ENCODE measurements at regions not wholly inside any gene's neighbourhood (a gene's known extent, or its start where the extent isn't known, plus 50 kb on each side); places are given as distances from the start of the nearest gene placed in this dataset.
"Not testable (repeated sequence)": the region's sequence is repeated elsewhere in the genome, so short reads cannot be mapped to it uniquely, and the experiment has no call there.

- Histone ChIP-seq H3K36me3 (ENCODE audit: control insufficient read depth, insufficient read depth, low read length) (no peaks in the 10 kb centered on the region), H3K4me1 (ENCODE audit: control insufficient read depth, insufficient read depth, low read length) (no peaks in the 10 kb centered on the region), H3K27me3 (ENCODE audit: control insufficient read depth, insufficient read depth, low read length) (no peaks in the 10 kb centered on the region), H3K4me3 (ENCODE audit: low read length) (no peak overlapping the region), H3K27ac (ENCODE audit: low read depth, low read length) (no peak overlapping the region), H3K9ac (ENCODE audit: low read length) (no peak overlapping the region)
Measured at GRCh38 chr5:83889971-83890745, 169.5 kb upstream of the HAPLN1 start.

GRCh38 chr5:83877911-83878706 is 157.5 kb upstream of the HAPLN1 start:
- Histone ChIP-seq H3K9ac (ENCODE audit: low read length) (no peak overlapping the region), H3K4me1 (ENCODE audit: control insufficient read depth, insufficient read depth, low read length) (no peaks in the 10 kb centered on the region), H3K4me3 (ENCODE audit: low read length) (no peak overlapping the region), H3K27me3 (ENCODE audit: control insufficient read depth, insufficient read depth, low read length) (no peaks in the 10 kb centered on the region), H3K36me3 (ENCODE audit: control insufficient read depth, insufficient read depth, low read length) (no peaks in the 10 kb centered on the region), H3K27ac (ENCODE audit: low read depth, low read length) (no peak overlapping the region)

GRCh38 chr5:83871533-83872395 is 151.1 kb upstream of the HAPLN1 start:
- Histone ChIP-seq H3K27me3 (ENCODE audit: control insufficient read depth, insufficient read depth, low read length) (no peaks in the 10 kb centered on the region), H3K27ac (ENCODE audit: low read depth, low read length) (no peak overlapping the region), H3K36me3 (ENCODE audit: control insufficient read depth, insufficient read depth, low read length) (no peaks in the 10 kb centered on the region), H3K9ac (ENCODE audit: low read length) (no peak overlapping the region), H3K4me3 (ENCODE audit: low read length) (no peak overlapping the region), H3K4me1 (ENCODE audit: control insufficient read depth, insufficient read depth, low read length) (no peaks in the 10 kb centered on the region)

DNA sequence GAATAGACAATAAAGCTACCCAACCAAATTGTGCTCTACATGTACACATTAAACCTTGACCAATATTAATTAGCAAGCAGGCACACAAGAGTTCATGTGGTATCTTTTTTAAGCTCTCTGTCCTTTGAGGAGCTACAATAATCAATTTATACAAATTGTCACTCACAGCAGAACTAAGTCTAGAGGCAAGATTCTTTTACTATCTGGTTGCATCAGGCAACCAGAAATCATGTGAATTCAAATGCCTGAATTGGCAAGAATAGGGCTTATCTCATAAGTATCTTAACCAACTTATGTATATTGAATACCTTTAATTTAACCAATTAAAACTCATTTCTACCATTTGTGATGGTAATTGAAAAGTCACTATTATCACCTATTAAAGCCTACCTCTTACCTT is 145.5 kb upstream of the HAPLN1 start:
- no peak overlapping the region for H3K27ac ChIP-seq (ENCODE audit: low read depth, low read length)
- H3K36me3 ChIP-seq (ENCODE audit: control insufficient read depth, insufficient read depth, low read length) = no peaks in the 10 kb centered on the region
- no peak overlapping the region for H3K4me3 ChIP-seq (ENCODE audit: low read length)
- no peaks in the 10 kb centered on the region for H3K27me3 ChIP-seq (ENCODE audit: control insufficient read depth, insufficient read depth, low read length)
- H3K4me1 ChIP-seq (ENCODE audit: control insufficient read depth, insufficient read depth, low read length) = no peaks in the 10 kb centered on the region
- no peak overlapping the region for H3K9ac ChIP-seq (ENCODE audit: low read length)

GRCh38 chr5:83865579-83865978 is 144.9 kb upstream of the HAPLN1 start:
- Histone ChIP-seq H3K9ac (ENCODE audit: low read length) (no peak overlapping the region), H3K27ac (ENCODE audit: low read depth, low read length) (no peak overlapping the region), H3K4me3 (ENCODE audit: low read length) (no peak overlapping the region), H3K4me1 (ENCODE audit: control insufficient read depth, insufficient read depth, low read length) (no peaks in the 10 kb centered on the region), H3K36me3 (ENCODE audit: control insufficient read depth, insufficient read depth, low read length) (no peaks in the 10 kb centered on the region), H3K27me3 (ENCODE audit: control insufficient read depth, insufficient read depth, low read length) (no peaks in the 10 kb centered on the region)

GRCh38 chr5:83864652-83865051 is 144.0 kb upstream of the HAPLN1 start:
- H3K9ac ChIP-seq (ENCODE audit: low read length) = no peak overlapping the region
- H3K4me1 ChIP-seq (ENCODE audit: control insufficient read depth, insufficient read depth, low read length) = no peaks in the 10 kb centered on the region
- no peaks in the 10 kb centered on the region for H3K36me3 ChIP-seq (ENCODE audit: control insufficient read depth, insufficient read depth, low read length)
- no peaks in the 10 kb centered on the region for H3K27me3 ChIP-seq (ENCODE audit: control insufficient read depth, insufficient read depth, low read length)
- H3K27ac ChIP-seq (ENCODE audit: low read depth, low read length) = no peak overlapping the region
- H3K4me3 ChIP-seq (ENCODE audit: low read length) = no peak overlapping the region

DNA sequence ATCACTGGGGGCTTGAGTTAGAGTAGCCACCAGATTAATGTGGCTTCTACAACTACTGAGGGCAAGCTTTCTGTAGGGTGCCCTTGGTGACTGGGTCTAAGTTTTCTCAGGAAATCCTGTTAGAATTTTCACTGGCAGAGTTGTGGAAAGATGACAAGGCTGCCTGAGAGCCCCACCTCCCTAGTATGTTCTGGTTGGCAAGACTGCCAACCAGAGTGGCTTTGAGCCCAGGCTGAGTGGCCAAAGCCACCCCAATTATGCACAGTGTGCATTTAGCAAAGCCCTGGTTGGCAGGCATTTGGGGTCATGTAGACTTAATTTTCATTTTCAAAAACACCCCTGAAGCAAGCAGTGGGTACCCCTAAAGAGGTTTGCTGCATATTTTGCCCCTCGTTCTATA is 136.7 kb upstream of the HAPLN1 start:
- H3K9ac ChIP-seq (ENCODE audit: low read length) = no peak overlapping the region
- no peak overlapping the region for H3K4me3 ChIP-seq (ENCODE audit: low read length)
- no peaks in the 10 kb centered on the region for H3K36me3 ChIP-seq (ENCODE audit: control insufficient read depth, insufficient read depth, low read length)
- no peaks in the 10 kb centered on the region for H3K4me1 ChIP-seq (ENCODE audit: control insufficient read depth, insufficient read depth, low read length)
- H3K27ac ChIP-seq (ENCODE audit: low read depth, low read length) = no peak overlapping the region
- H3K27me3 ChIP-seq (ENCODE audit: control insufficient read depth, insufficient read depth, low read length) = no peaks in the 10 kb centered on the region

- H3K4me1 ChIP-seq (ENCODE audit: control insufficient read depth, insufficient read depth, low read length) = no peaks in the 10 kb centered on the region
- H3K9ac ChIP-seq (ENCODE audit: low read length) = no peak overlapping the region
- H3K27ac ChIP-seq (ENCODE audit: low read depth, low read length) = no peak overlapping the region
Measured at GRCh38 chr5:83856881-83857280, 136.2 kb upstream of the HAPLN1 start.

GRCh38 chr5:83850412-83850811 is 129.8 kb upstream of the HAPLN1 start:
- H3K9ac ChIP-seq (ENCODE audit: low read length); H3K4me1 ChIP-seq (ENCODE audit: control insufficient read depth, insufficient read depth, low read length); H3K27ac ChIP-seq (ENCODE audit: low read depth, low read length); H3K4me3 ChIP-seq (ENCODE audit: low read length); H3K36me3 ChIP-seq (ENCODE audit: control insufficient read depth, insufficient read depth, low read length); H3K27me3 ChIP-seq (ENCODE audit: control insufficient read depth, insufficient read depth, low read length): not testable (repeated sequence)

More at GRCh38 chr5:83856881-83857280, 136.2 kb upstream of the HAPLN1 start:
- Histone ChIP-seq H3K4me3 (ENCODE audit: low read length) (no peak overlapping the region), H3K36me3 (ENCODE audit: control insufficient read depth, insufficient read depth, low read length) (no peaks in the 10 kb centered on the region), H3K27me3 (ENCODE audit: control insufficient read depth, insufficient read depth, low read length) (no peaks in the 10 kb centered on the region)

GRCh38 chr5:83848941-83849340 is 128.3 kb upstream of the HAPLN1 start:
- no peaks in the 10 kb centered on the region for H3K4me1 ChIP-seq (ENCODE audit: control insufficient read depth, insufficient read depth, low read length)
- no peak overlapping the region for H3K27ac ChIP-seq (ENCODE audit: low read depth, low read length)
- H3K27me3 ChIP-seq (ENCODE audit: control insufficient read depth, insufficient read depth, low read length) = no peaks in the 10 kb centered on the region
- no peak overlapping the region for H3K4me3 ChIP-seq (ENCODE audit: low read length)
- no peaks in the 10 kb centered on the region for H3K36me3 ChIP-seq (ENCODE audit: control insufficient read depth, insufficient read depth, low read length)
- no peak overlapping the region for H3K9ac ChIP-seq (ENCODE audit: low read length)

- Histone ChIP-seq H3K36me3 (ENCODE audit: control insufficient read depth, insufficient read depth, low read length) (no peaks in the 10 kb centered on the region), H3K9ac (ENCODE audit: low read length) (no peak overlapping the region), H3K27ac (ENCODE audit: low read depth, low read length) (no peak overlapping the region), H3K27me3 (ENCODE audit: control insufficient read depth, insufficient read depth, low read length) (no peaks in the 10 kb centered on the region), H3K4me1 (ENCODE audit: control insufficient read depth, insufficient read depth, low read length) (no peaks in the 10 kb centered on the region), H3K4me3 (ENCODE audit: low read length) (no peak overlapping the region)
Measured at GRCh38 chr5:83846624-83847350, 126.1 kb upstream of the HAPLN1 start.

All from rectal smooth muscle tissue (tissue), 1 donor.